ENCODE measurements at regions not wholly inside any gene's neighbourhood (a gene's known extent, or its start where the extent isn't known, plus 50 kb on each side); places are given as distances from the start of the nearest gene placed in this dataset.
"Not testable (repeated sequence)": the region's sequence is repeated elsewhere in the genome, so short reads cannot be mapped to it uniquely, and the experiment has no call there.

DNA sequence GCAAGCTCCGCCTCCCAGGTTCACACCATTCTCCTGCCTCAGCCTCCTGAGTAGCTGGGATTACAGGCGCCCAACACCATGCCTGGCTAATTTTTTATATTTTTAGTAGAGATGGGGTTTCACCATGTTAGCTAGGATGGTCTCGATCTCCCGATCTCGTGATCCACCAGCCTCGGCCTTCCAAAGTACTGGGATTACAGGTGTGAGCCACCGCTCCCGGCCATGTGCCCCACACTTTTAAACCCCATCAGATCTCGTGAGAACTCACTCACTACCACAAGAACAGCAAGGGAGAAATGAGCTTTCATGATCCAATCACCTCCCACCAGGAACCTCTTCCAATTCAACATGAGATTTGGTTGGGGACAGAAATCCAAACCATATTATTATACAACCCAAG, 122.7 kb downstream of the GXYLT1 start:
- H3K18ac ChIP-seq (ENCODE audit: low read depth in 1 of 2, low read length in 2 of 2); DNase-seq; H3K9me3 ChIP-seq (ENCODE audit: control insufficient read depth, low read length); H3K27ac ChIP-seq (ENCODE audit: low read length, poor library complexity, severe bottlenecking); H3K14ac ChIP-seq (ENCODE audit: low read length in 2 of 2); H2BK12ac ChIP-seq (ENCODE audit: low read length in 2 of 2); H3K79me1 ChIP-seq (replicated peaks; ENCODE audit: low read length, poor library complexity, severe bottlenecking); H3K9ac ChIP-seq (ENCODE audit: low read length); H3K36me3 ChIP-seq (ENCODE audit: control insufficient read depth in 1 of 2, insufficient read depth in 2 of 2, low read depth in 1 of 2, low read length in 2 of 2); H3K27me3 ChIP-seq (ENCODE audit: control insufficient read depth in 1 of 2, insufficient read depth in 1 of 2, low read length in 2 of 2); H3K23ac ChIP-seq (ENCODE audit: low read length in 2 of 2); H4K91ac ChIP-seq (ENCODE audit: low read length); H3K4ac ChIP-seq (ENCODE audit: low read depth in 1 of 2, low read length in 2 of 2); H2BK120ac ChIP-seq (ENCODE audit: low read depth, low read length); H2AFZ ChIP-seq (ENCODE audit: low read depth, low read length); H2BK5ac ChIP-seq (ENCODE audit: low read depth, low read length, poor library complexity, severe bottlenecking); H3K4me3 ChIP-seq (ENCODE audit: insufficient read depth in 1 of 2, low read depth in 1 of 2, low read length in 2 of 2); H3K4me1 ChIP-seq (ENCODE audit: control insufficient read depth, insufficient read depth, low read depth, low read length); H3K4me2 ChIP-seq (ENCODE audit: low read length, poor library complexity, severe bottlenecking); H2BK15ac ChIP-seq (ENCODE audit: low read depth, poor library complexity, severe bottlenecking); H4K8ac ChIP-seq (ENCODE audit: low read length); H2AK5ac ChIP-seq (ENCODE audit: low read length, severe bottlenecking): not testable (repeated sequence)
- WGBS = 97% methylated on average over 7 of the region's 9 CpGs

DNA sequence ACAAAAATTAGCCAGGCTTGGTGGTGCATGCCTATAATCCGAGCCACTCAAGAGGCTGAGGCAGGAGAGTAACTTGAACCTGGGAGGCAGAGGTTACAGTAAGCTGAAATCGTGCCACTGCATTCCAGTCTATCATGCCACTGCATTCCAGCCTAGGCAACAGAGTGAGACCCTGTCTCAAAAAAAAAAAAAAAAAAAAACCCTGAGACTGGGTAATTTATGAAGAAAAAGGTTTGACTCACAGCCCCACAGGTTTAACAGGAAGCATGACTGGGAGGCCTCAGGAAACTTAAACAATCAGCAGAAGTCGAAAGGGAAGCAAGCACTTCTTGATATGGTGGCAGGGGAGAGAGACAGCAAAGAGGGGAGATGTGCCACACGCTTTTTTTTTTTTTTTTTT, 123.2 kb downstream of the GXYLT1 start:
- WGBS = 35% methylated on average over 3 of the region's 4 CpGs
- no peaks in the 10 kb centered on the region for H3K36me3 ChIP-seq (ENCODE audit: control insufficient read depth in 1 of 2, insufficient read depth in 2 of 2, low read depth in 1 of 2, low read length in 2 of 2)
- H3K4me3 ChIP-seq (ENCODE audit: insufficient read depth in 1 of 2, low read depth in 1 of 2, low read length in 2 of 2) = no peak overlapping the region
- H4K91ac ChIP-seq (ENCODE audit: low read length) = no peak overlapping the region
- DNase-seq = no peak
- H3K18ac ChIP-seq (ENCODE audit: low read depth in 1 of 2, low read length in 2 of 2) = no peak overlapping the region
- no peaks in the 10 kb centered on the region for H3K79me1 ChIP-seq (replicated peaks; ENCODE audit: low read length, poor library complexity, severe bottlenecking)
- no peaks in the 10 kb centered on the region for H3K9me3 ChIP-seq (ENCODE audit: control insufficient read depth, low read length)
- peaks cover 5% of the 10 kb centered on the region for H3K4me1 ChIP-seq (ENCODE audit: control insufficient read depth, insufficient read depth, low read depth, low read length)
- H3K23ac ChIP-seq (ENCODE audit: low read length in 2 of 2) = no peak overlapping the region
- no peak overlapping the region for H2AK5ac ChIP-seq (ENCODE audit: low read length, severe bottlenecking)
- no peak overlapping the region for H3K27ac ChIP-seq (ENCODE audit: low read length, poor library complexity, severe bottlenecking)
- H2AFZ ChIP-seq (ENCODE audit: low read depth, low read length) = no peak overlapping the region
- no peak overlapping the region for H3K9ac ChIP-seq (ENCODE audit: low read length)
- H3K4me2 ChIP-seq (ENCODE audit: low read length, poor library complexity, severe bottlenecking) = no peak overlapping the region
- no peak overlapping the region for H2BK120ac ChIP-seq (ENCODE audit: low read depth, low read length)
- H3K4ac ChIP-seq (ENCODE audit: low read depth in 1 of 2, low read length in 2 of 2) = no peak overlapping the region
- H4K8ac ChIP-seq (ENCODE audit: low read length) = no peak overlapping the region
- no peaks in the 10 kb centered on the region for H3K27me3 ChIP-seq (ENCODE audit: control insufficient read depth in 1 of 2, insufficient read depth in 1 of 2, low read length in 2 of 2)
- H2BK5ac ChIP-seq (ENCODE audit: low read depth, low read length, poor library complexity, severe bottlenecking) = no peak overlapping the region
- H3K14ac ChIP-seq (ENCODE audit: low read length in 2 of 2) = no peak overlapping the region
- no peak overlapping the region for H2BK12ac ChIP-seq (ENCODE audit: low read length in 2 of 2)
- H2BK15ac ChIP-seq (ENCODE audit: low read depth, poor library complexity, severe bottlenecking) = no peak overlapping the region

DNA sequence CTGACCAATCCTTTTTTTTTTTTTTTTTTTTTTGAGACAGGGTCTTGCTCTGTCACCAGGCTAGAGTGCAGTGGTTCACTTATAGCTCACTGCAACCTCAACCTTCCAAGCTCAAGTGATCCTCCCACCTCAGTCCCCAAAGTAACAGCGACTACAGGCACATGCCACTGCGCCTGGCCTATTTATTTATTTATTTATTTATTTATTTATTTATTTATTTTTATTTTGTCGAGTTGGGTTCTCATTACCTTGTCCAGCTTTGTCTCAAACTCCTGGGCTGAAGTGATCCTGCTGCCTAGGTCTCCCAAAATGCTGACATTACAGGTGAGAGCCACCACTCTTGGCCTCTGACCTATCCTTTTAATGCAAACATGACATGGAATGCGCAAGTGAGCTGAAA, 124.4 kb downstream of the GXYLT1 start:
- Histone ChIP-seq H2BK15ac (ENCODE audit: low read depth, poor library complexity, severe bottlenecking) (no peak overlapping the region), H2AFZ (ENCODE audit: low read depth, low read length) (no peak overlapping the region), H3K9me3 (ENCODE audit: control insufficient read depth, low read length) (no peaks in the 10 kb centered on the region), H3K9ac (ENCODE audit: low read length) (no peak overlapping the region), H3K18ac (ENCODE audit: low read depth in 1 of 2, low read length in 2 of 2) (no peak overlapping the region), H3K27me3 (ENCODE audit: control insufficient read depth in 1 of 2, insufficient read depth in 1 of 2, low read length in 2 of 2) (no peaks in the 10 kb centered on the region), H3K4me1 (ENCODE audit: control insufficient read depth, insufficient read depth, low read depth, low read length) (peaks cover 5% of the 10 kb centered on the region), H3K36me3 (ENCODE audit: control insufficient read depth in 1 of 2, insufficient read depth in 2 of 2, low read depth in 1 of 2, low read length in 2 of 2) (no peaks in the 10 kb centered on the region), H2BK120ac (ENCODE audit: low read depth, low read length) (no peak overlapping the region), H2BK5ac (ENCODE audit: low read depth, low read length, poor library complexity, severe bottlenecking) (no peak overlapping the region), H3K4ac (ENCODE audit: low read depth in 1 of 2, low read length in 2 of 2) (no peak overlapping the region), H3K4me3 (ENCODE audit: insufficient read depth in 1 of 2, low read depth in 1 of 2, low read length in 2 of 2) (no peak overlapping the region), H3K27ac (ENCODE audit: low read length, poor library complexity, severe bottlenecking) (no peak overlapping the region), H3K4me2 (ENCODE audit: low read length, poor library complexity, severe bottlenecking) (no peak overlapping the region), H3K14ac (ENCODE audit: low read length in 2 of 2) (no peak overlapping the region), H4K8ac (ENCODE audit: low read length) (no peak overlapping the region), H3K23ac (ENCODE audit: low read length in 2 of 2) (no peak overlapping the region), H4K91ac (ENCODE audit: low read length) (no peak overlapping the region), H3K79me1 (replicated peaks; ENCODE audit: low read length, poor library complexity, severe bottlenecking) (no peaks in the 10 kb centered on the region), H2BK12ac (ENCODE audit: low read length in 2 of 2) (no peak overlapping the region), H2AK5ac (ENCODE audit: low read length, severe bottlenecking) (no peak overlapping the region)
- no peak for DNase-seq
- WGBS = 83% methylated on average over 2 of the region's 4 CpGs

DNA sequence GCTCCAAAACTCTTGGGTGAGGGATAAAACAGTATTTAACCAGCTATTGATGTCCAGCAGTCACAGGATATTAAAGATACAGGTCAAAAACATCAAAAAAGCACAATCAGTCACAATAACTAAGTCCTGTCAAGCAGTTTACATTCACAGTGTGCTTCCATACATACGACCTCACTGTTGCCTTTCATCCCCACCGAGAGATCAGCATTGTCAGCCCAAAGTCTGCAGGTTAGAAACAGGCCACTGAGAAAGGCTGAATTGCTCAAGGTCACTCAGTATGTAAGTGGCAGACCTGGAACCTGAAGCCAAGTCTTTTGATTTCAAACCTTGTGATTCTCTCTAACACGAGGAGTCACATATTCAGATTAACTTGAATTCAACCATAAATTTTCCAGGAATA, 124.9 kb downstream of the GXYLT1 start:
- WGBS = 53% methylated on average over 2 of the region's 3 CpGs
- H4K8ac ChIP-seq (ENCODE audit: low read length) = no peak overlapping the region
- H3K9ac ChIP-seq (ENCODE audit: low read length) = no peak overlapping the region
- H2AFZ ChIP-seq (ENCODE audit: low read depth, low read length) = no peak overlapping the region
- H3K36me3 ChIP-seq (ENCODE audit: control insufficient read depth in 1 of 2, insufficient read depth in 2 of 2, low read depth in 1 of 2, low read length in 2 of 2) = no peaks in the 10 kb centered on the region
- H2BK15ac ChIP-seq (ENCODE audit: low read depth, poor library complexity, severe bottlenecking) = no peak overlapping the region
- no peak overlapping the region for H3K4me2 ChIP-seq (ENCODE audit: low read length, poor library complexity, severe bottlenecking)
- no peak overlapping the region for H3K14ac ChIP-seq (ENCODE audit: low read length in 2 of 2)
- no peak overlapping the region for H2BK12ac ChIP-seq (ENCODE audit: low read length in 2 of 2)
- no peak overlapping the region for H3K23ac ChIP-seq (ENCODE audit: low read length in 2 of 2)
- no peak overlapping the region for H4K91ac ChIP-seq (ENCODE audit: low read length)
- H3K9me3 ChIP-seq (ENCODE audit: control insufficient read depth, low read length) = no peaks in the 10 kb centered on the region
- no peak overlapping the region for H3K4ac ChIP-seq (ENCODE audit: low read depth in 1 of 2, low read length in 2 of 2)
- H3K18ac ChIP-seq (ENCODE audit: low read depth in 1 of 2, low read length in 2 of 2) = no peak overlapping the region
- H3K4me1 ChIP-seq (ENCODE audit: control insufficient read depth, insufficient read depth, low read depth, low read length) = peaks cover 7% of the 10 kb centered on the region
- no peak for DNase-seq
- H3K27me3 ChIP-seq (ENCODE audit: control insufficient read depth in 1 of 2, insufficient read depth in 1 of 2, low read length in 2 of 2) = no peaks in the 10 kb centered on the region
- no peak overlapping the region for H3K27ac ChIP-seq (ENCODE audit: low read length, poor library complexity, severe bottlenecking)
- no peak overlapping the region for H2BK5ac ChIP-seq (ENCODE audit: low read depth, low read length, poor library complexity, severe bottlenecking)
- no peaks in the 10 kb centered on the region for H3K79me1 ChIP-seq (replicated peaks; ENCODE audit: low read length, poor library complexity, severe bottlenecking)
- H2AK5ac ChIP-seq (ENCODE audit: low read length, severe bottlenecking) = no peak overlapping the region
- H2BK120ac ChIP-seq (ENCODE audit: low read depth, low read length) = no peak overlapping the region
- H3K4me3 ChIP-seq (ENCODE audit: insufficient read depth in 1 of 2, low read depth in 1 of 2, low read length in 2 of 2) = no peak overlapping the region

All from mesenchymal stem cell (in vitro differentiated cells and primary cell).